ENCODE measurements at regions not wholly inside any gene's neighbourhood (a gene's known extent, or its start where the extent isn't known, plus 50 kb on each side); places are given as distances from the start of the nearest gene placed in this dataset.

DNA sequence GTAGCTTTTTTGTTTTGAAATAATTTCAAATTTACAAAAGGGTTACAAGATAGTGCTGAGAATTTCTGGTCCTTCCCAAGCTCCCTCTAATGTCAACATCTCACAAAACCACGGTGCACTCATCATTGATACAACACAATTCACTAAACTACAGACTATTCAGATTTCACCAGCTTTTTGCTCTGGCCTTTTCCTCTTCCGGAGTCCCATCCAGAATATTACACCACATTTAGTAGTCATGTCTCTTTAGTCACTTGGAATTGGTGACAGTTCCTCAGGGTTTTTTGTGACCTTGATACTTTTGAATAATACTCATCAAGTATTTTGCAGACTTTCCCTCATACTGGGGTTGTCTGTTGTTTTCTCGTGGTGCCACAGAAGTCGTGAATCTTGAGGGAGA lies 484.0 kb downstream of the GADD45G start:
- no peak for DNase-seq
- intact Hi-C loops (cut with DNase I): no loop called here

DNA sequence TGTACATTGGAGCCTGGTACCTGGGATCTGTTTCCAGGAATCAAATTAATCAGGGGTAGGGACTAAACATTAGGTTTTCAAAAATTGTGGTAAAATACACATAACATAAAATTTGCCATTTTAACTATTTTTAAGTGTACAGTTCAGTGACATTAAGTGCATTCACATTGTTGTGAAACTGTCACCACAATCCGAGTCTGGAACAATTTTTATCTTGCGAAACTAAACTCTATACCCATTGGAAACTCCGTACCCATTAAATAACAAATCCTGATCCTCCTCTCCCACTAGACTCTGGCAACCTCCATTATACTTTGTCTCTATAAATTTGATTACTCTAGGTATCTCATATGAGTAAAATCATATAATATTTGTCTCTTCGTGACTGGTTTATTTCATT lies 486.2 kb downstream of the GADD45G start:
- intact Hi-C loops (cut with DNase I): no loop called here
- DNase-seq: no peak

DNA sequence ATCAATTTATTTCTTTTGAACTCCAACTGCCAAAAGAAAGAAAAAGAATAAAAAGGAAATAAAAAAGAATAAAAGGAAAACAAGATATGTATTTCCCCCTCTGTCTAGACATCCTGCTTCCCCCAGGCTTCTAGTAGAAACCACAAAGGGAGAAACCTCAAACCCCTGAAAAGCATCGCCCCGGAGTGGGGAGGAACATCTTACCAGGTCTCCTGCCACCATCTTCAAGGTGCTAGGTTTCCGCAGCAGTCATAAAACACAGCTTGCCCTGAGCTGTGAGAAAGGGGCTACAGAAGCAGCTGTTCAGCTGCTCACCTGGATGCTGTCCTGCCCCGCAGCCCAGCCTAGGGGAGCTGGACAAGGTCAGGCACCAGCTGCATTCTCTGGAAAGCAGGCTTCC lies 487.7 kb downstream of the GADD45G start:
- intact Hi-C loops (cut with DNase I): no loop called here
- DNase-seq: no peak

DNA sequence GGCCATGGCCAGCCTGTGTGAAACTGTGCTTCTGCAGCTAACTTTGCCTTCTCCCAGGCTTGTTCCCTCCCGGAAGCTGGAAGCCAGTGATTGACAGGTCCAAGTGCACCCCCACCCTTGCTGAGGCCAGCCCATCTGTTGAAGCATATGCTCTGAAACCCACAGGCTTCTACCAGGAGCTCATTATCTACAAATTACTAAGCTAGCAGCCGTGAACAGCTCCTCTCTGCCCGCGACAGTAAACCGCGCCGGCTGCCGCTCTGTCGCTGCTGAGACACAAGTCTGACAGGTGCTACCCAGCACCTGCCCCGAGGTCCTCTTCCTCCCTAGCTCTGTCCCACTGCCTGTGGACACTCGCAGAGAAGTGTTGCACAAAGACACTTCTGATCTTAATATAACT lies 490.9 kb downstream of the GADD45G start:
- peak in 5 of 10 donors; percentile 18 to 88 (median 34) for DNase-seq
- intact Hi-C loops (cut with DNase I): no loop called here

DNA sequence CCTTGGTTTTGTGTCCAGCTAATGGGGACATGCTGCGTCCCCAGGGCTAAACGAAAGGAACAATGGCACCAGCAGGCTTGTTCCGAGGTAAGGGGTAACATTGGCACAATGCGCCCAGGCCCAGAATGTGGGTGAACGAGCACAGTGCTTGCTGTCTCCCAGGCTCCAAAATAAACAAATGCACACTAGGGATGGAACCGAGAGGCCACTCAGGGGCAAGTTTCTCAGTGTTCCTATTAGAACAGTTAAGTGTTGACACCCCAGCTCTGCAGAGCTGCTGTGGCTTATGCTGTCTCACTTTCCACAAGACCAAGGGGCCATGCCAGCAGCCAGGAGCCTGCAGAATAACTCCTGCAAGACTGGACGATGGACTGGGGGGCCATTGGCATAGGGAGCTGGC lies 492.4 kb downstream of the GADD45G start:
- intact Hi-C loops (cut with DNase I): no loop called here
- DNase-seq: no peak

DNA sequence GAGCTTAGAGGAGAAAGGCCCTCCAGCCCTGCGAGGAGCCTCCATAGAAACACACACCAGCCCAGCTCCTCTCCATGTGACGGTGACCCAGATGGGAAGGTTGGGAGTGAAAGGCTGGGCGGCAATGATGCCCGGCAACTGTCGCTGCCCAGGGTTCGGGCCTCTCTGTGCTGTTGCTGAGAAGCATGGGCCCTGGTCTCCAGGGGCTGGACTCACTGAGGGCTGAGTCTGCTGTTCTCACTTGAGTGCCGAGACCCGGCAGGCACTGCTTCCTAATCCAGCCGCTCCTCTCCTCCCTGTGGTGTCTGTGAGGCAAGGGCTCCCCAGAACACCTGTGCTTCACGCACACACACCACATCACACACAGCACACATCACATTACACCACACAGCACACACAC lies 493.6 kb downstream of the GADD45G start:
- intact Hi-C loops (cut with DNase I): no loop called here
- no peak for DNase-seq

DNA sequence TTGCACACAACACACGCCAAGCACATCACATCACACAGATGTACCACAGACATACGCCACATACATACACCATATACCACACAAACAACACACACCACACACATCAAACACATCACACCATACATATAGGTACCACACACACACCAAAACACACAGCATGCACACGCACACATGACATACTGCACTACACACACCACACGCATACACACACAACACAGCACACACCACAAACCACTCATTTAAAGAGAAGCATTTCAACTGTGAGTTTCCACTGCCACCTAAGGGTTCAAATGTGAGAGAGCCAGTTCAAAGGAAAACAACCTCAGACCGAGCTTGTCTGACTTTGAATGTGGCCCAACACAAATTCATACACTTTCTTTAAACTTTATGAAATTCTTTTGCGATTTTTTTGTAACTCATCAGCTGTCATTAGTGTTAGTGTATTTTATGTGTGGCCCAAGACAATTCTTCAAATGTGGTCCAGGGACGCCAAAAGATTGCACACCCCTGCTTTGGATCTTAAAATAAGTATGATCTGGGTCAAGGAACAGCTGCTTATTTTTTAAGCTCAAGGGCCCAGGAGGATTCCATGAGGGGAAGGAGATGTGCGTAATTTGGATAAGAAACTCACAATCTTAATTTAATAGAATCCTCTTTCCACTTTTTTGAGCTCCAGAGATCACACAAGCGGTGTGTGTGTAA lies 494.6 kb downstream of the GADD45G start:
- intact Hi-C loops (cut with DNase I): loop anchor here (1.0 kb wide), 2 partner anchors 496 to 501 kb away; no protein-coding TSS in a partner anchor
- DNase-seq: no peak

DNA sequence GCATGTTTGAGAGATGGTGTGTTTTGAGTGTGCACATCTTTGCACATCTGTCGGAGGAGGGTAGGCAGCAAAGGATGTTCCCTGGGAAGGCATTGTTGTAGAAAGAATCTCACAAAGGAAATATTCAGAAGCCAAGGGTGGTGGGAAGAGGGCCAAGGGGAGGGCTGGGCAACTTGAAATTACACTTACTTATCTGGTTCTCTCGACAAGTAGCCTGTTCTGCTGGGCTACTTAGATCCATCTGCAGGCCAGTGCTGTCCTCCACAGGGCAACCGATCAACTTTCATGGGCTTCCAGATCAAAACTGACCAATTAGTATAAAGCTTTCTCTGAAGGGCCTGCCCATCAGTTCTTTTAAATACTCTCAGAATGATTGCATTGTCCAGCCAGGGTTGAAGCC lies 495.2 kb downstream of the GADD45G start:
- intact Hi-C loops (cut with DNase I): no loop called here
- DNase-seq: no peak

DNA sequence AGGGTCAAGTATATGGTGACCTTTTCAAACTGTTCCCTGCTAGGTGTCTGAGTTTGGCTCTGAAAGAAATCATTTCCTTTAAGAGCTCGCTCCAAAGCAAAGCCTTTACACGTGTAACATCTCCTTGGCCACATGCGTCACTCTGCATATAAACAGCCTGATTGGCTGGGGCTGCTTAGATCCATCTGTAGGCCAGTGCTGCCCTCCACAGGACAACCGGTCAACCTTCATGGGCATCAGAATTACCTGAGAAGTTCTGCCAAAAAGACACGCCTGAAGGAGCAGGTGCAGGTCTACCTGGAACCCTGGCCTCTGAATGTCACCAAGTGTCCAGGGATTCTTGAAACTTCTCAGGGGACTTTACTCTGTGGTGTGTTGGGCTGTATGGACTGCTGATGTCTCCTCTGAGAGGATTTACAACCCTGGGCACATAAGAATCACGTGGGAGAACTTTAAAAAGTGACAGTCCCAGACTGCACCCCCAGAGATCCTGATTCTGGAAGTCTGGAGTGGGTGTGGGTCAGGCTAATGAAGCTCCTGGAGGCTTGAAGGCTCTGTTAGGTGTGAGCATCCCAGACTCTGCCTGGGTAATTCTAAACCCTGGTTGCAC lies 497.6 kb downstream of the GADD45G start:
- intact Hi-C loops (cut with DNase I): no loop called here
- DNase-seq: peak; percentile 54 to 95 (median 78)

DNA sequence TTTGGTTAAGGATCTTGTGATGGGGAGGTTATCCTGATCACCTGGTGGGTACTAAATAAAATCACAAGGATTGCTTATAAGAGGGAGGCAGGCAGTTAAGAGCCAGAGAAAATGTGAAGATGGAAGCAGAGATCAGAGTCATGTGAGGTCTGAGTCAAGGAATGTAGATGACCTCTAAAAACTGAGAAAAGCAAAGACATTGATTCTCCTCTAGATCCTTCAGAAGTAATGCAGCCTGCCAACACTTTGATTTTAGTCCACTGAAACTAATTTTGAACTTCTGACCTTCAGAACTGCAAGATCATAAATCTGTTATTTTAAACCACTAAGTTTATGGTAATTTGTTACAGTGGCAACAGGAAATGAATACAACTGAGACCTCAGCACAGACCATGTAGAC lies 499.0 kb downstream of the GADD45G start:
- intact Hi-C loops (cut with DNase I): no loop called here
- no peak for DNase-seq

DNA sequence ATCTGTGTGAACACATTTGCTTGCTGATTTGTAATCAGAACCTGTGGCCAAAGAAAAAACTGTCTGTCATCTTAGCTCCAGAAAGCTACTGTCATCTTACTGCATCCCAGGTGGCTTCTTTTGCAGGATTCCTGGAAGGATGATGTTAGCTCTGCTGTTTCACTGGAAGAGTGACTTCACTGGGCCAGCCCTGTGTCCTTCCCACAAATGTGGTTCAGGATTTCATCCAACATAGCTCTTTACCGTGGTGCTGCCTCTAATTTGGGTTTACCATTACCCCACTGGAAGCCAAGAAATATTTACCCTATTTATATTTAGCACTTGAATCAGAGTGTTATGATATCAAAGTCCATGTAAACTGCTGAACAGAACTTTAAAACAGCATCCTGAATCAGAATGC lies 501.0 kb downstream of the GADD45G start:
- DNase-seq: no peak
- intact Hi-C loops (cut with DNase I): no loop called here

DNA sequence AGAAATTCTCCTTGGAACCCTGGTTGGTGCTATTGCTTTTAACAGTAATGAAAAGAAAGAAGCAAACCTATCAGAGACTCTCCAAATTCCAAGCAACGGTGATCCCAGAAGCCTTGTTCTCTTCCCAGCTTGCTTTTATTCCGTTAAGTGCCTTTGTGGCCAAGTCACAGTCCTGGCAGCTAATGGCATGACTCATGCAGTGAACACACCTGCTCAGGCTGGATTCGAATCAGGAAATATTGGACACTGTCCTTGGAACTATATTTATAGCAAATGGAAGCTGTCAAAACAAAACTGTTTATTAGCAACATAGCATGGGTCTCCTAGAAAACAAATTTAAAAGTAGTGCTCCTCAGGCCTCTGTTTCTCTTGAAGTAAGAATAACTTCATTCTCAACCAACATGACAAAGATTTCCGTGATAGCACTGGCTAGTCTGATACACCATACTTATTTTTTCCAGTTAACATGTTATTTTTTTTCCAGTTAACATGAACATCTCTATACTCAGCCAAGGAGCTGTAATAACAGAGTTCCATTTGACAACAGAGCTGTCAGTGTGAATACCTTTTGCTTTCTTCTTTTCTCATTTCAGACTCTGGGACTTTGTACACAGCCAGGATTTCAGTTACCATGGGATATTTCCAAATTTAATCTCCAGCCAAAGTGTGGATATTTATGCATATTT lies 502.4 kb downstream of the GADD45G start:
- intact Hi-C loops (cut with DNase I): no loop called here
- DNase-seq: no peak

DNA sequence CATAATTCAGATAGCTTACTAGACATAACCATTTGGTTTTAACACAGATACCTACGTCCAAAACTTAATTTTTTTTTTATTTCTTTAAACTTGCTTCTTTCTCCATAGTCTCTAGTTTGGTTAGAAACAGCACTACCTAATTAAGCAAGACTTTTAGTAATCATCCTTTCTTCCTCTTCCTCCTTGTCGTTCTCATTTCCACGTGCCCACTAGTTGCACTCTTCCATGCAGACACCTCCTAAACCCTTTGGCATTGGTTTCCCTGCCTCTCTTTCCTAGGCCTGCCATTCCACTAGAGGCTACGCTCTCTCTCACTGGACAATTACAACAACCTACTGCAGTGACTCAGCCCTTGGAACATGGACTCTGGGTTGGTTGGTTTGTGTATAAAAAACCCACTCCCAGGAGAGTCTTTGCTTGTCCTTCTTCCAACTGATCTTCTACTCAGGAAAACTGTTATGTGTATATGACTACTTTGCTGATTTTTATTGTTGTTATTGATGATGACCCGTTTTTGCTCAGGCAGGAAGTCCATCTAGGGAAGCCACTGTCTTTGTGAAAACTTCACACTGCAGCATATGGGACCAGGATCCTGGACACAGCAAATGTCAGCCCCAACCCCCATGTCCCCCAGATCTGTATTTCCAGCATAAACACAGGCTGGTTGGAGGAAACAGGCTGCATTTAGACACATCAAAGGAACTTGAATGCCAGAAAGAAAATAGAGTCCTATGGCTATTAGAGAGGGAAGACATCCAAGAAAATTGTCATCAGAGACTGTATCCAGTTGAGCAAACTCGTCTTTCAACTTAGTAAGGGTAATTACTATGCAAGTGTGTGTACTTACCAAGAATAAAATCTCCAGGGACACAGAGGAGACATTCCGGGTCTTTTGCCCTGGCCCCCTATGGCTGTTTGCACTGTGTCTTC lies 503.2 kb downstream of the GADD45G start:
- intact Hi-C loops (cut with DNase I): no loop called here
- DNase-seq: no peak

DNA sequence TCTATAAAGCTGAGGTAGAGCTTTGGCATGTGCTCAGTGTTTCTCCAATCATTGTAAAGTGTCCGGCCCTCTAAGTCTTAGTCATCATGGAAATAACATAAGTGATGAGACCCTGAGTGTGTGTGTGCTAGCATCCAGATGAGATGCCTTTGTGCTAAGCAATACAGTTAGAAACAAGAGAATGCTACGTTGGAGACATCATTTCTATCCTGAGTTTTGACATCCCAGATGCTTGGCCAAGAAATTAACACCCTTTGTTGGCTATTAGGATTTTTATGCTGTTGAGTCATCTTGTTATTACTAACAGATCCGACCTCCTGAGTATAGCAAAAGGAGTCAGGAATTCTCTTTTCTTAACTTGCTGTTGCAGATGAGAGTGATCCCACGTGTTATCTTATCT lies 508.0 kb downstream of the GADD45G start:
- DNase-seq: no peak
- intact Hi-C loops (cut with DNase I): no loop called here

DNA sequence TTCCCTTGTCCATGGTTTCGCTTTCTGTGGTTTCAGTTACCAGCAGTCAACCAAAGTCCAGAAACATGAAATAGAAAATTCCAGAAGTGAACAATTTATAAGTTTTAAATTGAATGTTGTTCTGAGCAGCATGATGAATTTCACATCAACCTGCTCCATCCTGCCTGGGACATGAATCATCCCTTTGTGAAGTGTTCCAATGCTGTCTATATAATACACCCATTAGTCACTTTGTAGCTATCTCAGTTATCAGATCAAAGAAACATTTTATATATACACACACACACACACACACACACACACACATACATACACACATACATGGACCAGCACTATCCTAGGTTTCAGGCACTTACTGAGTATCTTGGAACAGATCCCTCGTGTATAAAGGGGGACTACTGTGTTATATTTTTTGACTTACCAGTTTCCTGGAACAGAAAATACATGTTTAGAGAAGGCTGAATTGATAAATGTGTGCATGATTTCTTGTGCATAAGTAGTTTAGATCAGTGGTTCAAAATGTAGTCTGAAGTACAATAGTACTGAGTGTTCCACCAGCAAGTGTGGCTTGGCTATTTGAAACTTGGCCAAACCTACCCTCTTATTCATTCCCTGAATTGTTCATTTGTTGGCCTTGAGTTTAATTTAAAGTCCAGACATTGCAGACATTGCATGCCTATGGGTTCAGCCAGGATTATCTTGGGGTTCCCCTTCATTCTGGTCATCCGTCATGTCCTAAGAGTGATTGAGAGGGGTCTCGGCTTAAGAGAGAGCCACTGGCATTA lies 510.0 kb downstream of the GADD45G start:
- intact Hi-C loops (cut with DNase I): no loop called here
- DNase-seq: no peak

DNA sequence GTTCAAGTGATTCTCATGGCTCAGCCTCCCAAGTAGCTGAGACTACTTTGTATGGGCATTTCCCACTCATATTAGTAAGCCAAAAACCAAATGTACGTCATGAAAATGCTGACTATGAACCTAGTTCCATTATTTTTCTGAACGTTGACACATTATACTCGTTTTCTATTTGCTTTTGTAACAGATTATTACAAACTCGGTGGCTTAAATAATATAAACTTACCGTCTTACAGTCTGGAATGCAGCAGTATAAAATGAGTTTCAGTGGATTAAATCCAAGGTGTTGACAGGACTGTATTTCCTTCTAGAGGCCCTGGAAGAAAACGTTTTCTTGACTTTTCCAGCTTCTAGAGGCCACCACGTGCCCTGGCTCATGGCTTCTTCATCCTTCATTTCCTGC lies 517.0 kb downstream of the GADD45G start:
- DNase-seq: no peak

DNA sequence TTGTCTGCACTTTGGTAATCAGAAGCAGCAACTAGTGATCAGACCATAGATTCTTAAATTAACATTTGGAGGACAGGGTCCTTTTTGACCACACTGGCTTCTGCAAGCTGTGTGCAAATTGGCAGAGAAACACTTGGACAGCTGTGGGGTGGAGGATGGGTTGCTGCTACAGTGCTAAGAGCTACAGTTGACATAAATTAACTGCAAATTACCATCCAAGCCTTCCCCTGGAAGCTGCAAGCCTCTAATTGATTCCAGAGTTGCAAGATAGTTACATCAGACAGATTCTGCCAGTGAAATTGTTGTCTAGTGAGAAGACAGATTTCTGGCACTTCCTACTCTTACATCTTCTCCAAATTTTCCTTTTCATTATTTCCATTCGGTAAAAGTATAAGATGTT lies 517.7 kb downstream of the DIRAS2 start:
- intact Hi-C loops (cut with DNase I): no loop called here
- peak in 1 of 10 donors; percentile 52 for DNase-seq

More for the DNA sequence above, 517.0 kb downstream of the GADD45G start:
- intact Hi-C loops (cut with DNase I): no loop called here

DNA sequence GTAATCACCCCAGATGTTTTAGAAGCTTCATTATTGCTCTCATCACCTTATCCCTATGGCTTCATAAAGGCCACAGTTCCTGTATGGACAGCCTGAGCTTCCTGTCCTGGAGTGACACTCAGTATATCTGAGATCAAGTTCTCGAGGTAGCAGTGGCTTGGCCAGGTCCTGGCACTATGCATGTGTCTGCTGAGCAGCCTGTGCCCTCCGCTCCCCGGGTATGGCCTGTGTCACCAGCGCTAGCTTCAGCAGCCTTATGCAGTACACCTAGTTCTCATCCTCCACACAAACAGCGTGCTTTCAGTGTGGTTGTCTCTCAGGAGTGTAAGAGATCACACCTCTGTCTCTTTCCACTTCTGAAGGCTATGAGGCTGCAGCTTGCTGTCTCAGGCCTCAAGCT lies 514.7 kb downstream of the DIRAS2 start:
- intact Hi-C loops (cut with DNase I): no loop called here
- peak in 1 of 10 donors; percentile 55 for DNase-seq

DNA sequence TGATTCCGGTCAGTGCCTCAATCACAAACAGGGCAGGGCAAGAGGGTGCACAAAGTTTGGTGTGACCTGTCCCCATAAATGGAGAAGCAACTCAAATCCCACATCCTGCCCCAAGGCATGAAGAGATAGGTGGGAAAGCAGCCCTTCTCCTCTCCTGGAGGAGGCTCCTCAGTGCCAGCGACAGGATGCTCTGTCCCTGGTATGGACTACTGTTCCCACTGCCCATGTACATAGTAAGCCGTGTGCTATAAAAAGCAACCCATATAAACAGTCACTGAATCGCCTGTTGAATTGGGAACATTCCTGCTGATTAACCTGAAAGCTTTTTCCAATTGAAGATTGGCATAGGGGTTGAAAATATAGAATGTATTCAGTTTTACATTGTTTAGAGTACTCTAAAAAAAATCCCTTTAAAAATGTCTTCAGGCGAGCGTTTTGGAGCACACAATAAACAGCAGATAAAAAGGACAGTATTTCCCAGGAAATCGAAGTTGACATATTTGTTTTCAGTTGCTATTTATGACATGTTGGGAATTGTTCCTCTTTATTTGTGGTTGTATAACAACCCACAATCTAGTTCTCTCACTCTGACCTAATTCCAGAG lies 513.9 kb downstream of the DIRAS2 start:
- intact Hi-C loops (cut with DNase I): no loop called here

DNA sequence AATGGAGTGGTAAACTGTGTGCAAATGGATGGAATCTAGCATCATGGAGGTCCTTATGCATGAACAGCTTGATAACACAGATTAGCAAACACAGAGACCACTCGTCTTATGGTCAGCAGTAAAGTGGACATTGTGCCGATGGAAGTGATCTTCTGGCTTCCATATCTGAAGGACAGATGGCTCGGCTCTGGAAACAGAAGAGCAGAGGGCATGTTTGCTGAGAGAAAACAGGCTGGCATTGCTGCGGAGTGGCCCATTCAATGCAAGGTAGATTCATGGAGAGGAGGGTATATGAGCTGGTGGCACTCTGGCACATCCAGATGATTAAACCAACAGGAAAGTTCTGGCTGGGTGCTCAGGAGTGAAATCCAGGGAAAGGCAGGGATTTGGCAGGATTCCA lies 513.2 kb downstream of the DIRAS2 start:
- intact Hi-C loops (cut with DNase I): no loop called here
- DNase-seq: no peak

More for the DNA sequence above, 513.9 kb downstream of the DIRAS2 start:
- DNase-seq: no peak
